ENCODE measurements at regions not wholly inside any gene's neighbourhood (a gene's known extent, or its start where the extent isn't known, plus 50 kb on each side); places are given as distances from the start of the nearest gene placed in this dataset.

DNA sequence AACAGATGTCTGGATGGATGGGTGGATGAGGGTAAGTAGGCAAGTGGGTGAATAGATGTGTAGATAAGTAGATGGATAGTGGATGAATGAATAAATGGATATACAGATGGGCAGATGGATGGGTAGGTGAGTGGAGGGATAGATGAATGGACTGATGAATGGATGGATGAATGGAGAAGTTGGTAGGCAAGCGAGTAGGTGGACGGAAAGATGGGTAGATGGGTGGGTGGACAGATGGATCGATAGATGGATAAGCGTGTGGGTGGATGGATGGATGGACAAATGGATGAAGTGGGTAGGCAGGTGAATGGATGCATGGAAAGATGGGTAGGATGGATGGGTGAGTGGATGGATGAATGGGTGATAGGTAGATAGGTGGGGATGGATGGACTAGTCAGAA is 393.2 kb downstream of the SHANK2 start:
- no peaks in the 10 kb centered on the region for H3K27me3 ChIP-seq (ENCODE audit: insufficient read depth, low read length)
- no peaks in the 10 kb centered on the region for H3K4me1 ChIP-seq (ENCODE audit: control insufficient read depth in 1 of 2, insufficient read depth in 2 of 2, low read length in 2 of 2)
- DNase-seq (ENCODE audit: low read depth, low spot score) (no peak), ATAC-seq (no peak)
- intact Hi-C loops (cut with micrococcal nuclease): no loop called here
- H3K27ac ChIP-seq (ENCODE audit: low read depth, low read length): no peak overlapping the region
- CTCF ChIA-PET: no interaction called here
- H3K9me2 ChIP-seq (ENCODE audit: insufficient read depth): no peaks in the 10 kb centered on the region
- TF ChIP-seq EZH2 (IDR thresholded peaks at IDR 0.05) (no peak), CTCF (IDR thresholded peaks at IDR 0.05 in 2 of 3, conservative IDR thresholded peaks at IDR 0.05 in 1 of 3; ENCODE audit: borderline replicate concordance in 1 of 3, insufficient read depth in 1 of 3, low read depth in 2 of 3, low read length in 2 of 3) (no peak), ZNF274 (IDR thresholded peaks at IDR 0.05; ENCODE audit: low read depth, low read length) (no peak), CBX3 (IDR thresholded peaks at IDR 0.05; ENCODE audit: low read depth) (no peak), CEBPB (IDR thresholded peaks at IDR 0.05; ENCODE audit: low read depth) (no peak), MAX (IDR thresholded peaks at IDR 0.05) (no peak), TCF7L2 (IDR thresholded peaks at IDR 0.05; ENCODE audit: borderline replicate concordance, extremely low read depth, insufficient read depth, insufficient read length) (no peak), EGR1 (IDR thresholded peaks at IDR 0.05; ENCODE audit: low read depth) (no peak), POLR2AphosphoS5 (IDR thresholded peaks at IDR 0.05; ENCODE audit: low read depth, low read length) (no peak)
- TF ChIP-seq, protein P1, sequence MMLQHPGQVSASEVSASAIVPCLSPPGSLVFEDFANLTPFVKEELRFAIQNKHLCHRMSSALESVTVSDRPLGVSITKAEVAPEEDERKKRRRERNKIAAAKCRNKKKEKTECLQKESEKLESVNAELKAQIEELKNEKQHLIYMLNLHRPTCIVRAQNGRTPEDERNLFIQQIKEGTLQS (IDR thresholded peaks at IDR 0.05): no peak
- no peak overlapping the region for H3K9ac ChIP-seq (ENCODE audit: low read length)
- H3K4me3 ChIP-seq (replicated peaks in 1 of 2; ENCODE audit: low read depth in 1 of 2, low read length in 2 of 2): no peak overlapping the region
- no TSS peak for BruUV-seq (replicated peaks)
- no peaks in the 10 kb centered on the region for H3K79me2 ChIP-seq (ENCODE audit: insufficient read depth, low read length)
- no peak overlapping the region for H2AFZ ChIP-seq (ENCODE audit: low read depth, low read length, poor library complexity, severe bottlenecking)
- POLR2A ChIA-PET: no interaction called here
- H3K9me3 ChIP-seq (ENCODE audit: control insufficient read depth in 1 of 2, insufficient read depth in 1 of 2, low read depth in 1 of 2, low read length in 2 of 2): no peaks in the 10 kb centered on the region
- RAD21 ChIA-PET (ENCODE audit: low non-redundant PET in 1 of 2, low total read pairs in 2 of 2, uncharacterized antibody in 2 of 2, unreplicated experiment in 2 of 2): no interaction called here
- no peaks in the 10 kb centered on the region for H4K20me1 ChIP-seq (ENCODE audit: insufficient read depth)
- H3K36me3 ChIP-seq (ENCODE audit: control insufficient read depth in 1 of 2, insufficient read depth in 2 of 2, low read length in 2 of 2): no peaks in the 10 kb centered on the region
- H3K4me2 ChIP-seq (ENCODE audit: low read length): no peak overlapping the region
